Adrenal gland (tissue), 9 donors: ENCODE measurements at regions not wholly inside any gene's neighbourhood (a gene's known extent, or its start where the extent isn't known, plus 50 kb on each side); places are given as distances from the start of the nearest gene placed in this dataset.

Experiments used
- DNase-seq, 7 donors: peaks; one replicate each; pipeline ENCODE4 v3.0.0-alpha.2; 2019 to 2020
- H3K27ac ChIP-seq, 5 donors: fragments of 200-600 bp; sonication (generic) in 4 of 5; 1 replicate in 3 of 5; 2 replicates in 2 of 5; pipeline versions ENCODE4 v1.5.1 to v1.8.0; 2016 to 2020; ENCODE audit warnings: mild to moderate bottlenecking in 1 of 5
- H3K27me3 ChIP-seq: fragments of 200-600 bp; 2 replicates; pipeline ENCODE4 v1.8.0; 2021
- H3K36me3 ChIP-seq, 2 donors: fragments of 200-600 bp; replicated peaks in 1 of 2; 1 replicate in 1 of 2; 2 replicates in 1 of 2; pipeline versions ENCODE4 v1.5.1 to v1.8.0; 2018 to 2022
- H3K4me1 ChIP-seq, 2 donors: fragments of 200-600 bp; replicated peaks in 1 of 2; 1 replicate in 1 of 2; 2 replicates in 1 of 2; pipeline versions ENCODE4 v1.5.1 to v1.8.0; 2018 to 2021
- H3K4me3 ChIP-seq, 4 donors: fragments of 200-600 bp; sonication (generic) in 3 of 4; one replicate each; pipeline ENCODE4 v1.5.1; 2016 to 2018
- H3K9me3 ChIP-seq, 3 donors: fragments of 200-600 bp; sonication (generic) in 1 of 3; replicated peaks in 1 of 3; 1 replicate in 2 of 3; 2 replicates in 1 of 3; pipeline versions ENCODE4 v1.5.1 to v1.8.0; 2016 to 2021
- CTCF ChIP-seq, 6 experiments: fragments of 450-650 bp in 4 of 6; fragments of 200-600 bp in 2 of 6; sonication (generic) in 1 of 6; IDR thresholded peaks; 1 replicate in 5 of 6; 2 replicates in 1 of 6; pipeline versions ENCODE4 v1.5.1 to v1.8.0; 2016 to 2021; ENCODE audit warnings: antibody characterized with exemption in 6 of 6, mild to moderate bottlenecking in 2 of 6, moderate library complexity in 1 of 6
- POLR2A ChIP-seq, 2 donors: fragments of 450-650 bp; IDR thresholded peaks; one replicate each; pipeline ENCODE4 v1.6.1; 2017; ENCODE audit warnings: antibody characterized with exemption in 2 of 2, mild to moderate bottlenecking in 2 of 2, moderate library complexity in 1 of 2
- WGBS, 4 donors: extraction: QIAGEN DNeasy Blood & Tissue Kit in 2 of 4; methylation state at CpG; one replicate each; pipeline versions ENCODE4 v1.1.5 to v1.1.7; 2013 to 2017; 5-methylcytosine and 5-hydroxymethylcytosine counted together
- intact Hi-C, 2 donors: fragments of 100-400 bp; cut with DNase I; formaldehyde crosslinking; loops; one replicate each; pipeline versions ENCODE4 v1.14.1 to v1.15.0; 2022 to 2023
- donor health status: healthy with polysubstance abuse.
- donor health status: Bipolar disorder and iron deficiency.
- donor health status: DM: yes; HTN: yes; CAD: no.
- donor health status: DM: no; HTN: no; CAD: no.
- donor health status: DM: no; HTN: no; CAD: no.

- Histone ChIP-seq H3K36me3 (no peaks in the 10 kb centered on the region), H3K4me3 (no peak overlapping the region), H3K27me3 (no peaks in the 10 kb centered on the region), H3K4me1 (no peaks in the 10 kb centered on the region), H3K27ac (no peak overlapping the region), H3K9me3 (no peaks in the 10 kb centered on the region)
- intact Hi-C loops, result no loop called here
- no peak for TF ChIP-seq CTCF (IDR thresholded peaks at IDR 0.05)
- no peak for TF ChIP-seq POLR2A (IDR thresholded peaks at IDR 0.05)
- no peak for DNase-seq
- 80 to 86% (median 83%) methylated on average over 9 of the region's 9 CpGs for WGBS, 4 donors
These were observed 264.0 kb downstream of the LRATD1 start for GRCh38 chr2:14896330-14897030.

- TF ChIP-seq CTCF (IDR thresholded peaks at IDR 0.05), result no peak
- TF ChIP-seq POLR2A (IDR thresholded peaks at IDR 0.05), result no peak
- no peak for DNase-seq
- Histone ChIP-seq H3K4me1 (no peaks in the 10 kb centered on the region), H3K36me3 (no peaks in the 10 kb centered on the region), H3K9me3 (no peaks in the 10 kb centered on the region), H3K4me3 (no peak overlapping the region), H3K27ac (no peak overlapping the region), H3K27me3 (no peaks in the 10 kb centered on the region)
- intact Hi-C loops, result no loop called here
- WGBS, 4 donors, result 75 to 84% (median 78%) methylated on average over 4 of the region's 4 CpGs
These were observed 267.3 kb downstream of the LRATD1 start for GRCh38 chr2:14899621-14900414.

GRCh38 chr2:14901737-14902136 is 269.2 kb downstream of the LRATD1 start:
- DNase-seq, result no peak
- Histone ChIP-seq H3K4me1 (no peaks in the 10 kb centered on the region), H3K27me3 (no peaks in the 10 kb centered on the region), H3K9me3 (no peaks in the 10 kb centered on the region), H3K27ac (no peak overlapping the region), H3K4me3 (no peak overlapping the region), H3K36me3 (no peaks in the 10 kb centered on the region)
- no peak for TF ChIP-seq CTCF (IDR thresholded peaks at IDR 0.05)
- TF ChIP-seq POLR2A (IDR thresholded peaks at IDR 0.05), result no peak
- intact Hi-C loops, result no loop called here
- 60 to 82% (median 66%) methylated on average over 3 of the region's 3 CpGs for WGBS, 4 donors

- TF ChIP-seq CTCF (IDR thresholded peaks at IDR 0.05) (no peak), POLR2A (IDR thresholded peaks at IDR 0.05) (no peak)
- H3K27ac ChIP-seq, result no peak overlapping the region
- 67 to 84% (median 80%) methylated on average over 1 of the region's 1 CpG for WGBS, 4 donors
- H3K9me3 ChIP-seq, result no peaks in the 10 kb centered on the region
- H3K4me3 ChIP-seq, result no peak overlapping the region
- no peak for DNase-seq
- no peaks in the 10 kb centered on the region for H3K36me3 ChIP-seq
- no peaks in the 10 kb centered on the region for H3K4me1 ChIP-seq
- H3K27me3 ChIP-seq, result no peaks in the 10 kb centered on the region
- intact Hi-C loops, result no loop called here
These were observed 270.4 kb downstream of the LRATD1 start for GRCh38 chr2:14902953-14903352.
